ENCODE measurements at regions not wholly inside any gene's neighbourhood (a gene's known extent, or its start where the extent isn't known, plus 50 kb on each side); places are given as distances from the start of the nearest gene placed in this dataset.

DNA sequence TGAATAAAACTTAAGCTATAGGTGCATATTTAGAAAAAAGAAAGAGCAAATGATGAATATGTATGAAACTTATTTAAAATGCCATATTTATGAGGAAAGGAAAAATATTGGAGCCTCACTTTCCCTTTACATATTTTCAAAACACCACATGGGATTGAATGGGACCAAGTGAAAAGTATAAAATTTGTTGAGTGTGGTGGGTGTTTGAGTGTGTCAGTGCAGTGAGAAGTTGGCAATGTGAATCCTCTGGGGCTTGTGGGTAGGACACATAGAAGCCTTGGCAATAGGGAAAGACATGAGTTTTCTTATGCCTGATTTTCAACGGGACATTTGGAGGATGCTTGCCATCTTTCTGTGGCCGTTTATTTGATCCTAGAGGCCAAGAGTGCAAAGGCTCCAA, 502.2 kb upstream of the CELF4 start:
- no peak overlapping the region for H3K9ac ChIP-seq (ENCODE audit: low read depth in 1 of 2, low read length in 2 of 2)
- TF ChIP-seq HNF4A (conservative IDR thresholded peaks at IDR 0.05) (no peak), FOXA1 (IDR thresholded peaks at IDR 0.05) (no peak), EGR1 (IDR thresholded peaks at IDR 0.05; ENCODE audit: low read depth in 2 of 2) (no peak), FOXA2 (IDR thresholded peaks at IDR 0.05) (no peak), GABPA (IDR thresholded peaks at IDR 0.05 in 1 of 2, conservative IDR thresholded peaks at IDR 0.05 in 1 of 2) (no peak), JUND (IDR thresholded peaks at IDR 0.05) (no peak), RXRA (IDR thresholded peaks at IDR 0.05) (no peak), RAD21 (IDR thresholded peaks at IDR 0.05) (no peak), HNF4G (IDR thresholded peaks at IDR 0.05) (no peak), YY1 (IDR thresholded peaks at IDR 0.05) (no peak), SP1 (IDR thresholded peaks at IDR 0.05) (no peak), NR2F2 (IDR thresholded peaks at IDR 0.05) (no peak)
- TF ChIP-seq, protein P1, sequence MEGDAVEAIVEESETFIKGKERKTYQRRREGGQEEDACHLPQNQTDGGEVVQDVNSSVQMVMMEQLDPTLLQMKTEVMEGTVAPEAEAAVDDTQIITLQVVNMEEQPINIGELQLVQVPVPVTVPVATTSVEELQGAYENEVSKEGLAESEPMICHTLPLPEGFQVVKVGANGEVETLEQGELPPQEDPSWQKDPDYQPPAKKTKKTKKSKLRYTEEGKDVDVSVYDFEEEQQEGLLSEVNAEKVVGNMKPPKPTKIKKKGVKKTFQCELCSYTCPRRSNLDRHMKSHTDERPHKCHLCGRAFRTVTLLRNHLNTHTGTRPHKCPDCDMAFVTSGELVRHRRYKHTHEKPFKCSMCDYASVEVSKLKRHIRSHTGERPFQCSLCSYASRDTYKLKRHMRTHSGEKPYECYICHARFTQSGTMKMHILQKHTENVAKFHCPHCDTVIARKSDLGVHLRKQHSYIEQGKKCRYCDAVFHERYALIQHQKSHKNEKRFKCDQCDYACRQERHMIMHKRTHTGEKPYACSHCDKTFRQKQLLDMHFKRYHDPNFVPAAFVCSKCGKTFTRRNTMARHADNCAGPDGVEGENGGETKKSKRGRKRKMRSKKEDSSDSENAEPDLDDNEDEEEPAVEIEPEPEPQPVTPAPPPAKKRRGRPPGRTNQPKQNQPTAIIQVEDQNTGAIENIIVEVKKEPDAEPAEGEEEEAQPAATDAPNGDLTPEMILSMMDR (IDR thresholded peaks at IDR 0.05; ENCODE audit: low read depth, low read length, missing input control), result no peak
- TF ChIP-seq, protein P2, sequence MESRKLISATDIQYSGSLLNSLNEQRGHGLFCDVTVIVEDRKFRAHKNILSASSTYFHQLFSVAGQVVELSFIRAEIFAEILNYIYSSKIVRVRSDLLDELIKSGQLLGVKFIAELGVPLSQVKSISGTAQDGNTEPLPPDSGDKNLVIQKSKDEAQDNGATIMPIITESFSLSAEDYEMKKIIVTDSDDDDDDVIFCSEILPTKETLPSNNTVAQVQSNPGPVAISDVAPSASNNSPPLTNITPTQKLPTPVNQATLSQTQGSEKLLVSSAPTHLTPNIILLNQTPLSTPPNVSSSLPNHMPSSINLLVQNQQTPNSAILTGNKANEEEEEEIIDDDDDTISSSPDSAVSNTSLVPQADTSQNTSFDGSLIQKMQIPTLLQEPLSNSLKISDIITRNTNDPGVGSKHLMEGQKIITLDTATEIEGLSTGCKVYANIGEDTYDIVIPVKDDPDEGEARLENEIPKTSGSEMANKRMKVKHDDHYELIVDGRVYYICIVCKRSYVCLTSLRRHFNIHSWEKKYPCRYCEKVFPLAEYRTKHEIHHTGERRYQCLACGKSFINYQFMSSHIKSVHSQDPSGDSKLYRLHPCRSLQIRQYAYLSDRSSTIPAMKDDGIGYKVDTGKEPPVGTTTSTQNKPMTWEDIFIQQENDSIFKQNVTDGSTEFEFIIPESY (IDR thresholded peaks at IDR 0.05), result no peak
- TF ChIP-seq, protein P3, sequence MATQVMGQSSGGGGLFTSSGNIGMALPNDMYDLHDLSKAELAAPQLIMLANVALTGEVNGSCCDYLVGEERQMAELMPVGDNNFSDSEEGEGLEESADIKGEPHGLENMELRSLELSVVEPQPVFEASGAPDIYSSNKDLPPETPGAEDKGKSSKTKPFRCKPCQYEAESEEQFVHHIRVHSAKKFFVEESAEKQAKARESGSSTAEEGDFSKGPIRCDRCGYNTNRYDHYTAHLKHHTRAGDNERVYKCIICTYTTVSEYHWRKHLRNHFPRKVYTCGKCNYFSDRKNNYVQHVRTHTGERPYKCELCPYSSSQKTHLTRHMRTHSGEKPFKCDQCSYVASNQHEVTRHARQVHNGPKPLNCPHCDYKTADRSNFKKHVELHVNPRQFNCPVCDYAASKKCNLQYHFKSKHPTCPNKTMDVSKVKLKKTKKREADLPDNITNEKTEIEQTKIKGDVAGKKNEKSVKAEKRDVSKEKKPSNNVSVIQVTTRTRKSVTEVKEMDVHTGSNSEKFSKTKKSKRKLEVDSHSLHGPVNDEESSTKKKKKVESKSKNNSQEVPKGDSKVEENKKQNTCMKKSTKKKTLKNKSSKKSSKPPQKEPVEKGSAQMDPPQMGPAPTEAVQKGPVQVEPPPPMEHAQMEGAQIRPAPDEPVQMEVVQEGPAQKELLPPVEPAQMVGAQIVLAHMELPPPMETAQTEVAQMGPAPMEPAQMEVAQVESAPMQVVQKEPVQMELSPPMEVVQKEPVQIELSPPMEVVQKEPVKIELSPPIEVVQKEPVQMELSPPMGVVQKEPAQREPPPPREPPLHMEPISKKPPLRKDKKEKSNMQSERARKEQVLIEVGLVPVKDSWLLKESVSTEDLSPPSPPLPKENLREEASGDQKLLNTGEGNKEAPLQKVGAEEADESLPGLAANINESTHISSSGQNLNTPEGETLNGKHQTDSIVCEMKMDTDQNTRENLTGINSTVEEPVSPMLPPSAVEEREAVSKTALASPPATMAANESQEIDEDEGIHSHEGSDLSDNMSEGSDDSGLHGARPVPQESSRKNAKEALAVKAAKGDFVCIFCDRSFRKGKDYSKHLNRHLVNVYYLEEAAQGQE (IDR thresholded peaks at IDR 0.05), result no peak
- TF ChIP-seq, protein P4, sequence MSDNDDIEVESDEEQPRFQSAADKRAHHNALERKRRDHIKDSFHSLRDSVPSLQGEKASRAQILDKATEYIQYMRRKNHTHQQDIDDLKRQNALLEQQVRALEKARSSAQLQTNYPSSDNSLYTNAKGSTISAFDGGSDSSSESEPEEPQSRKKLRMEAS (IDR thresholded peaks at IDR 0.05), result no peak
- TF ChIP-seq, protein P5, sequence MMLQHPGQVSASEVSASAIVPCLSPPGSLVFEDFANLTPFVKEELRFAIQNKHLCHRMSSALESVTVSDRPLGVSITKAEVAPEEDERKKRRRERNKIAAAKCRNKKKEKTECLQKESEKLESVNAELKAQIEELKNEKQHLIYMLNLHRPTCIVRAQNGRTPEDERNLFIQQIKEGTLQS (IDR thresholded peaks at IDR 0.05), result no peak
- no peak overlapping the region for H3K27ac ChIP-seq (ENCODE audit: low read depth in 1 of 2, low read length in 2 of 2)
- no peaks in the 10 kb centered on the region for H3K27me3 ChIP-seq (ENCODE audit: control insufficient read depth in 4 of 4, insufficient read depth in 4 of 4, low read length in 3 of 4)
- H3K9me3 ChIP-seq (ENCODE audit: control insufficient read depth in 4 of 4, low read length in 3 of 4), result no peaks in the 10 kb centered on the region
- H3K4me3 ChIP-seq (ENCODE audit: low read depth in 1 of 3, low read length in 3 of 3), result no peak overlapping the region
- DNase-seq (ENCODE audit: low spot score), result no peak
- H3K4me1 ChIP-seq (ENCODE audit: control insufficient read depth in 4 of 4, insufficient read depth in 4 of 4, low read length in 3 of 4), result no peaks in the 10 kb centered on the region
- WGBS, result 50% methylated on average over 2 of the region's 2 CpGs
- H3K36me3 ChIP-seq (ENCODE audit: control insufficient read depth in 4 of 4, insufficient read depth in 3 of 4, low read depth in 1 of 4, low read length in 3 of 4), result no peaks in the 10 kb centered on the region

DNA sequence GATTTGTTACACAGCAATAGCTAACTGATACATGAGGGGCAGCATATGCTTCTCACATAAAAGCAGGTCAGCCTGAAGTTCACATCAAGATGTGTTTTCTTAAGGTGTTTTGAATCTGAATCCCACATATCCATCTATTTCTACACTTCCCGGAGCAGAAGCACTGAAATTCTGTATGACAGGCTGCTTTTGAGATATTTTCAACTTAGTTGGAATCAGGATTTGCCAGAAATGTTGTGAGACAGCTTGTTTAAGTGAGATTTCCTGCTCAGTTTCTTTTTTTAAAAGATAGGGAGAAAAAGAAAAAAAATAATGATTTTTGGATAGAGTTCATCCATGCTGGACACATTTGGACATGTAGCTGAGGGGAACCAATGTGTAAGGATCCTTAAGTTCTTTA, 501.5 kb upstream of the CELF4 start:
- H3K27ac ChIP-seq (ENCODE audit: low read depth in 1 of 2, low read length in 2 of 2), result no peak overlapping the region
- no peak overlapping the region for H3K9ac ChIP-seq (ENCODE audit: low read depth in 1 of 2, low read length in 2 of 2)
- H3K4me3 ChIP-seq (ENCODE audit: low read depth in 1 of 3, low read length in 3 of 3), result no peak overlapping the region
- H3K4me1 ChIP-seq (ENCODE audit: control insufficient read depth in 4 of 4, insufficient read depth in 4 of 4, low read length in 3 of 4), result no peaks in the 10 kb centered on the region
- WGBS, result 82% methylated on average over 1 of the region's 1 CpG
- no peaks in the 10 kb centered on the region for H3K9me3 ChIP-seq (ENCODE audit: control insufficient read depth in 4 of 4, low read length in 3 of 4)
- no peaks in the 10 kb centered on the region for H3K27me3 ChIP-seq (ENCODE audit: control insufficient read depth in 4 of 4, insufficient read depth in 4 of 4, low read length in 3 of 4)
- no peak for DNase-seq (ENCODE audit: low spot score)
- H3K36me3 ChIP-seq (ENCODE audit: control insufficient read depth in 4 of 4, insufficient read depth in 3 of 4, low read depth in 1 of 4, low read length in 3 of 4), result no peaks in the 10 kb centered on the region
- no peak for TF ChIP-seq NR2F2 (IDR thresholded peaks at IDR 0.05)
- TF ChIP-seq, protein P3 (IDR thresholded peaks at IDR 0.05), result no peak
- TF ChIP-seq RAD21 (IDR thresholded peaks at IDR 0.05), result no peak
- TF ChIP-seq HNF4A (conservative IDR thresholded peaks at IDR 0.05), result no peak
- TF ChIP-seq, protein P2 (IDR thresholded peaks at IDR 0.05), result no peak

All from liver (tissue), 8 donors.